C4-2B (cell line): ENCODE measurements at regions not wholly inside any gene's neighbourhood (a gene's known extent, or its start where the extent isn't known, plus 50 kb on each side); places are given as distances from the start of the nearest gene placed in this dataset.

Experiments
- CTCF ChIP-seq: fragments of 450-650 bp; conservative IDR thresholded peaks from 2 replicates; pipeline ENCODE4 v1.5.1; 2017; ENCODE audit warnings: mild to moderate bottlenecking
- ZFX ChIP-seq: fragments of 450-650 bp; IDR thresholded peaks from 2 replicates; pipeline ENCODE4 v1.6.1; 2017

GRCh38 chr16:14018851-14019250 is 52.3 kb upstream of the MRTFB start:
- no peak for TF ChIP-seq CTCF
- no peak for TF ChIP-seq ZFX
